Heart right ventricle (tissue), 16 donors: ENCODE measurements at regions not wholly inside any gene's neighbourhood (a gene's known extent, or its start where the extent isn't known, plus 50 kb on each side); places are given as distances from the start of the nearest gene placed in this dataset.
A peak's percentile ranks its signal among the peaks of the same experiment; 100 is the strongest.

Experiments
- ATAC-seq, 8 donors: fragments of 200-7000 bp; cut with Tn5 transposase; one replicate each; pipeline ENCODE4 v1.9.1; 2020; ENCODE audit warnings: mild to moderate bottlenecking in 8 of 8, moderate library complexity in 8 of 8, moderate number of reproducible peaks in 1 of 8
- DNase-seq, 2 donors: peaks; one replicate each; pipeline ENCODE4 v3.0.0-alpha.2; 2020
- H3K27ac ChIP-seq, 10 donors: fragments of 200-600 bp; sonication (generic) in 2 of 10; one replicate each; pipeline versions ENCODE4 v1.5.0 to v1.8.0; 2020 to 2022; ENCODE audit warnings: mild to moderate bottlenecking in 3 of 10
- H3K27me3 ChIP-seq, 7 donors: fragments of 200-600 bp; one replicate each; pipeline ENCODE4 v1.8.0; 2021 to 2022; ENCODE audit warnings: mild to moderate bottlenecking in 2 of 7
- H3K36me3 ChIP-seq, 9 donors: fragments of 200-600 bp; sonication (generic) in 1 of 9; one replicate each; pipeline versions ENCODE4 v1.5.0 to v1.8.0; 2020 to 2022; ENCODE audit warnings: mild to moderate bottlenecking in 2 of 9
- H3K4me1 ChIP-seq, 9 donors: fragments of 200-600 bp; sonication (generic) in 1 of 9; one replicate each; pipeline versions ENCODE4 v1.5.0 to v1.8.0; 2020 to 2022; ENCODE audit warnings: mild to moderate bottlenecking in 4 of 9
- H3K4me3 ChIP-seq, 10 donors: fragments of 200-600 bp; sonication (generic) in 2 of 10; one replicate each; pipeline versions ENCODE4 v1.5.0 to v1.8.0; 2020 to 2022; ENCODE audit warnings: mild to moderate bottlenecking in 7 of 10, moderate library complexity in 2 of 10
- H3K9me3 ChIP-seq, 11 donors: fragments of 200-600 bp in 10 of 11; sonication (generic) in 2 of 11; one replicate each; pipeline versions ENCODE4 v1.5.0 to v1.8.0; 2013 to 2022; ENCODE audit warnings: mild to moderate bottlenecking in 2 of 11, control low read depth in 1 of 11, moderate library complexity in 1 of 11
- CTCF ChIP-seq, 9 donors: fragments of 200-600 bp; sonication (generic) in 2 of 9; IDR thresholded peaks; one replicate each; pipeline versions ENCODE4 v1.5.0 to v1.8.0; 2021 to 2022; ENCODE audit warnings: antibody characterized with exemption in 9 of 9, mild to moderate bottlenecking in 5 of 9, moderate library complexity in 1 of 9
- WGBS, 2 donors: extraction: QIAGEN DNeasy Blood & Tissue Kit; methylation state at CpG; one replicate each; pipeline ENCODE4 v1.1.7; 2013; ENCODE audit warnings: inconsistent platforms in 1 of 2; 5-methylcytosine and 5-hydroxymethylcytosine counted together
- intact Hi-C, 10 donors: fragments of 100-400 bp; cut with DNase I; formaldehyde crosslinking; loops; one replicate each; pipeline versions ENCODE4 v1.11.1 to v1.14.2; 2022
- donor health status: Arrhythmogenic right ventricular cardiomyopathy.
- donor health status: ischemic (EF 13 %, LVEDD 7.1; RV severe dilation, severe dysfunction).
- donor health status: healthy with polysubstance abuse.
- donor health status: DM: no; HTN: yes; CAD: no.
- donor health status: DM: no; HTN: no; CAD: no.
- donor health status: ischemic (EF 25% LVEDD 6.9; RV normal size, moderate dysfunction).
- donor health status: ischemic (EF 25% LVEDD 5.7; RV mildly dilated, moderate dysfunction).
- donor health status: healthy.
- donor health status: DM: yes; HTN: yes; CAD: no.
- donor health status: Ischemic cardiomyopathy.
- donor health status: ischemic (EF 35%, LVEDD 5.7; RV mildly dilated, moderate dysfunction).
- donor health status: nonischemic (EF 11% LVEDD 7.7; RV severe dilation, severe dysfunction).
- donor health status: DM: yes; HTN: yes; CAD: no.
- donor health status: PGD.
- donor health status: ischemic (EF 29% LVEDD 5.4; RV normal size, mild dysfunction).
- donor health status: nonischemic (EF 23%, LVEDD 6.1; RV moderate dilation, normal function).

GRCh38 chr6:103153016-103153415 is 1706.7 kb downstream of the HACE1 start:
- peak in 4 of 8 donors; percentile 44 to 71 (median 61) for ATAC-seq
- no peak for TF ChIP-seq CTCF (IDR thresholded peaks at IDR 0.05)
- DNase-seq = no peak
- H3K4me1 ChIP-seq = peaks cover 0 to 9% (median 0%) of the 10 kb centered on the region in 9 donors
- H3K4me3 ChIP-seq = no peak overlapping the region
- no peaks in the 10 kb centered on the region for H3K36me3 ChIP-seq
- H3K27me3 ChIP-seq = no peaks in the 10 kb centered on the region
- intact Hi-C loops = no loop called here
- 43 to 50% methylated on average over 3 of the region's 3 CpGs for WGBS, 2 donors
- H3K9me3 ChIP-seq = no peaks in the 10 kb centered on the region
- peak overlapping the region in 5 of 10 donors; percentile 31 to 61 (median 39) for H3K27ac ChIP-seq

DNA sequence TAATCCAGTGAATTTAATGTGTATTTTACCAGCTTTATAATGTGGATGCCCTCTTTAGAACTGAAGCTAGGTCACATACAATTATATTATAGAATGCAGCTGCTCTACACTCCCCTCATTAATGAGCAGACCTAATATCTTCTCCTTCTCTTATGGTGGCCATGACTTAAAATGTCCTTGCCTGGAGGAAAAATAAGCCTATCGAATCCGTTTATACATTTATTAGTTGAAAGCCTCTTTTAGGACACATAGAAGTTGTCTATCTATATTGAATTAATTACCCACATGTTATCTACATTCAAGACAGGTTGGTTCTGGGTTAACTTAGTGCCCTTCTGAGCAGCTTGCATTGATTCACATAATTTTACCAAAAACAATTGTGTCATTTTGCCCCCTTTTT is 1716.8 kb downstream of the HACE1 start:
- H3K4me3 ChIP-seq = no peak overlapping the region
- WGBS, 2 donors = 73 to 89% methylated on average over 2 of the region's 2 CpGs
- H3K4me1 ChIP-seq = no peaks in the 10 kb centered on the region
- no peak for TF ChIP-seq CTCF (IDR thresholded peaks at IDR 0.05)
- ATAC-seq (no peak), DNase-seq (no peak)
- no peaks in the 10 kb centered on the region for H3K36me3 ChIP-seq
- no peaks in the 10 kb centered on the region for H3K9me3 ChIP-seq
- H3K27me3 ChIP-seq = no peaks in the 10 kb centered on the region
- H3K27ac ChIP-seq = no peak overlapping the region
- intact Hi-C loops = no loop called here

DNA sequence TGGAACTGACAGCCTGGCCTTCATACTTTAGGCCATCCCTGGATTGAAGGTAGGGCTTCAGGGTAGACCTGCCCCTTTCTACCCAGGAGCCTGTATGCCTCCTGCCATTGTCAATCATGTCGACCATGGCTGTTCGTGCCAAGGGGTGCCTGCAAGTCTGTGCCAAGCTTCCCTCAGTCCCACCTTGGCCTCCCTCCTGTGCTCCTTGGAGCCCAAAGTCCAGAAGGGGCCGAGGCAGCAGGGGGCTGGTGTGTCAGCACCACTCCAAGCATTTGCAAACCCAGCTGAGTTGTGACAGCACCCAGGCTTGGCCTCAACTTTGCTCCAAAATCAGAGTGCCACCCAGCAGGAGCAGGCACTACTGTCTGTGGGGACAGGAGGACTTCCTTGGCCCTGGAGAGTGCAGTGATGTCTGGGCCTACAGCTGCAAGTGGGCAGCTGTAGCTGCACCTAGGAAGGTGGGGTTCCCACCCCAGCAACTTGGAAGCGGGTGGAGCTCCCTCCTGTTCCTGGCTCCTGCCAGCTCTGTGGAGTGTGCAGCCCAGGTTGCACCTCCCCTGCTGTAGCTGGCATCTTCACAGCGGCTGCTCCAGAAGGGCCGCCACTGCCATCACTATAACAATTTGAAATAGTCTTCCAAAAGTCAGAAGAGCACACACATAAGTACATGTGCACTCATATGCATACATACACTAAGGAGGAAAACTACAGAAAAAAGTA is 1719.3 kb downstream of the HACE1 start:
- TF ChIP-seq CTCF (IDR thresholded peaks at IDR 0.05) = no peak
- Histone ChIP-seq H3K4me1 (no peaks in the 10 kb centered on the region), H3K9me3 (no peaks in the 10 kb centered on the region), H3K27ac (no peak overlapping the region), H3K4me3 (no peak overlapping the region), H3K36me3 (no peaks in the 10 kb centered on the region), H3K27me3 (no peaks in the 10 kb centered on the region)
- intact Hi-C loops = no loop called here
- WGBS, 2 donors = 83 to 87% methylated on average over 6 of the region's 6 CpGs
- DNase-seq = no peak
- no peak for ATAC-seq

DNA sequence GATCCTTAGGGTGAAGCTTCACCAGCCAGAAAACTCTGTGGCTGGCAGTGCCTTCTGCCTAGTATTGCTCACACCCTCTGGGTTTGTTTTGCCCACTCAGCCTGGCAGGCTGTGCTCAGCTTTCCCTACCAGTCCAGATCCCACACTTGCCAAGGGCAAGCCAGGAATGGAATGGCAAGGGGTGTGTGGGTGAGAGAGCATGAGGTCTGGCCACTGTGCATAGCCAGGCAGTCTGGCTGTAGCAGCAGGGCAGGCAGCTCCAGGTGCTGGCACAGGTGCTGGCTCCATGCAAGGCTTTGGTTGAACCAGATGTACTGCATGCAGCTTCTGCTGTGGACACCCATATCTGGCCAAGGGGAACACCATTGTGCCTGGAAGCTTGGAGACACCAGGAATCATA is 1720.3 kb downstream of the HACE1 start:
- no peaks in the 10 kb centered on the region for H3K4me1 ChIP-seq
- no peak overlapping the region for H3K27ac ChIP-seq
- H3K9me3 ChIP-seq = no peaks in the 10 kb centered on the region
- no peaks in the 10 kb centered on the region for H3K36me3 ChIP-seq
- intact Hi-C loops = no loop called here
- H3K27me3 ChIP-seq = no peaks in the 10 kb centered on the region
- H3K4me3 ChIP-seq = no peak overlapping the region
- peak in 6 of 8 donors; percentile 55 to 78 (median 61) for ATAC-seq
- no peak for DNase-seq
- no peak for TF ChIP-seq CTCF (IDR thresholded peaks at IDR 0.05)
